ENCODE measurements at regions not wholly inside any gene's neighbourhood (a gene's known extent, or its start where the extent isn't known, plus 50 kb on each side); places are given as distances from the start of the nearest gene placed in this dataset.
"Not testable (repeated sequence)": the region's sequence is repeated elsewhere in the genome, so short reads cannot be mapped to it uniquely, and the experiment has no call there.

- ATAC-seq (replicated peaks in 1 of 2) = no peak
- Mint-ChIP-seq H3K9me3 (peaks cover 8 to 13% of the 10 kb centered on the region in 2 donors), H3K36me3 (ENCODE audit: insufficient read depth in 2 of 2) (peaks cover 9 to 22% of the 10 kb centered on the region in 2 donors), H3K4me1 (ENCODE audit: low read depth) (peaks cover 87% of the 10 kb centered on the region), H3K4me3 (peak overlapping the region in 1 of 2 donors; percentile 4), H3K27me3 (ENCODE audit: low read depth) (no peaks in the 10 kb centered on the region), H3K27ac (peak overlapping the region; percentile 99)
- no peak for DNase-seq
Observed at GRCh38 chr11:110347660-110348059, 51.2 kb upstream of the RDX start.

- H3K9me3 Mint-ChIP-seq = peaks cover 2 to 3% of the 10 kb centered on the region in 2 donors
- ATAC-seq (replicated peaks in 1 of 2) (peak; percentile 83 to 84), DNase-seq (peak; percentile 78 to 89)
- H3K27me3 Mint-ChIP-seq (ENCODE audit: low read depth) = no peaks in the 10 kb centered on the region
- peaks cover 3 to 9% of the 10 kb centered on the region in 2 donors for H3K36me3 Mint-ChIP-seq (ENCODE audit: insufficient read depth in 2 of 2)
- peak overlapping the region; percentile 60 to 88 for H3K4me3 Mint-ChIP-seq
- peak overlapping the region; percentile 99 for H3K27ac Mint-ChIP-seq
- peaks cover 73% of the 10 kb centered on the region for H3K4me1 Mint-ChIP-seq (ENCODE audit: low read depth)
Observed at GRCh38 chr11:110349138-110349996, 53.0 kb upstream of the RDX start.

DNA sequence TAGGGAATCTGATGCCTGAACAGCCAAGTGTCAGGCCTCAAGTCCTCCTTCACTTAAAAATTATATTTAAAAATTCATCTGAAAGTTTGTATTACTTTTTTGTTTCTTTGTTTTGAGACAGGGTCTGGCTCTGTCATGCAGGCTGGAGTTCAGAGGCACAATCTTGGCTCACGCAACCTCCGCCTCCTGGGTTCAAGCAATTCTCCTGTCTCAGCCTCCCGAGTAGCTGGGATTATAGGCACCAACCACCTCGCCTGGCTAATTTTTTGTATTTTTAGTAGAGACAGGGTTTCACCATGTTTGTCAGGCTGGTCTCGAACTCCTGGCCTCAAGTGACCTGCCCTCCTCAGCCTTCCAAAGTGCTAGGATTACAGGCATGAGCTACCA is 53.6 kb upstream of the RDX start:
- H3K36me3 Mint-ChIP-seq (ENCODE audit: insufficient read depth in 2 of 2); ATAC-seq (replicated peaks in 1 of 2); DNase-seq; H3K27me3 Mint-ChIP-seq (ENCODE audit: low read depth); H3K9me3 Mint-ChIP-seq: not testable (repeated sequence)
- Mint-ChIP-seq H3K27ac (peak overlapping the region; percentile 99), H3K4me1 (ENCODE audit: low read depth) (peaks cover 71% of the 10 kb centered on the region), H3K4me3 (peak overlapping the region; percentile 60 to 69)

GRCh38 chr11:110355011-110355744 is 58.8 kb upstream of the RDX start:
- peak in 1 of 2 donors; percentile 42 for ATAC-seq (replicated peaks in 1 of 2)
- Mint-ChIP-seq H3K4me3 (peak overlapping the region in 1 of 2 donors; percentile 6), H3K36me3 (ENCODE audit: insufficient read depth in 2 of 2) (peaks cover 0 to 2% of the 10 kb centered on the region in 2 donors), H3K27ac (no peak overlapping the region), H3K4me1 (ENCODE audit: low read depth) (peaks cover 45% of the 10 kb centered on the region), H3K27me3 (ENCODE audit: low read depth) (no peaks in the 10 kb centered on the region), H3K9me3 (peaks cover 0 to 3% of the 10 kb centered on the region in 2 donors)
- DNase-seq = no peak

GRCh38 chr11:110356762-110357671 is 60.6 kb upstream of the RDX start:
- DNase-seq (peak in 1 of 2 donors; percentile 13), ATAC-seq (replicated peaks in 1 of 2) (peak; percentile 84 to 86)
- peak overlapping the region; percentile 4 to 51 for H3K4me3 Mint-ChIP-seq
- H3K4me1 Mint-ChIP-seq (ENCODE audit: low read depth) = peaks cover 28% of the 10 kb centered on the region
- H3K36me3 Mint-ChIP-seq (ENCODE audit: insufficient read depth in 2 of 2) = peaks cover 0 to under 1% of the 10 kb centered on the region in 2 donors
- H3K27me3 Mint-ChIP-seq (ENCODE audit: low read depth) = no peaks in the 10 kb centered on the region
- H3K9me3 Mint-ChIP-seq = peaks cover 0 to 3% of the 10 kb centered on the region in 2 donors
- no peak overlapping the region for H3K27ac Mint-ChIP-seq

DNA sequence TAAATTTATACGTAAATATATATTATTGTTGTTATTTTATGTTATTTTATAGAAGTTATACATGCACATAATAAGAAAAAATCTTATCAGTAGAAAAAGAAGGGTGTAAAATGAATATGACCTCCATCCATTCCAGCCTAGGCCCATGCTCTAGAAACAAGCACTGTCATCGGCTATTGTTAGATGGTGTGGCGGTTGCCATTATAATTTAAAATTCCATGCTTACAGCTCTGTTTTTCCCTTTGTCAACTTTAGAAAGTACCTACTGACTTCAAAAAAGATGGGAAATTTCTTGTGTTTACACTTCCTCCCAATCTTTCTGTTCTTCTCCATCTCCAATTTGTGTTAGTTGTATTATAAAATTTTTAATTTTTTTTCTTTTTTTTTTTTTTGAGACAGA is 61.9 kb upstream of the RDX start:
- Mint-ChIP-seq H3K36me3 (ENCODE audit: insufficient read depth in 2 of 2) (no peaks in the 10 kb centered on the region), H3K9me3 (peaks cover 0 to 3% of the 10 kb centered on the region in 2 donors), H3K4me3 (no peak overlapping the region), H3K27ac (no peak overlapping the region), H3K4me1 (ENCODE audit: low read depth) (peaks cover 36% of the 10 kb centered on the region), H3K27me3 (ENCODE audit: low read depth) (peaks cover 2% of the 10 kb centered on the region)
- DNase-seq (no peak), ATAC-seq (replicated peaks in 1 of 2) (no peak)

GRCh38 chr11:110360781-110361408 is 64.5 kb upstream of the RDX start:
- H3K27ac Mint-ChIP-seq; DNase-seq; H3K27me3 Mint-ChIP-seq (ENCODE audit: low read depth); ATAC-seq (replicated peaks in 1 of 2); H3K36me3 Mint-ChIP-seq (ENCODE audit: insufficient read depth in 2 of 2); H3K9me3 Mint-ChIP-seq; H3K4me3 Mint-ChIP-seq: not testable (repeated sequence)
- peaks cover 29% of the 10 kb centered on the region for H3K4me1 Mint-ChIP-seq (ENCODE audit: low read depth)

DNA sequence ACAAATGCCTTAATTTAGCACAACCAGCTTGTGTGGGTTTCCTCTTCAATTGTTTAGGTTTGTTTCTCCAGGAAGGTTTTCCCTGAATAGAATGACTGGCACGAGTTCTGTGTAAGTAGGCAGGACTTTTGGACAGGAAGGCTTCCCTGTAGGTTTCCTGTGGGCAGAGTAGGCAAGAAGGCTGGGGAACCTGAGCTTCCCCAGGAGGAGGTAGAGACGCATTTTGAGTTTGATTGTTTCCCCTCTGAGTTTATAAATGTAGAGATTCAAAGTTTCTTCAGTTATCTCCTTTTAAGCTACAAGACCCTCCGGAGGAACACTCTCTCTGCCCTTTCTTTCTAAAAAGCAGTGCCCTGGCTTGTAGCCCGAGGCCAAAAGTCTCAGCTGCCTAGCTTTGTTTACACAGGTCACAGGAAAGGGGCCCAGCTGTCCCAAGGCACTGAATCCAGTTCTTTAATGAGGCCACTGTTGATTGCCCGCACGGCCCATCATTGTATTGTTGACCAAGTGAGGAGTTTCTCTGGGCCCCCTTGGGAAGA is 66.6 kb upstream of the RDX start:
- Mint-ChIP-seq H3K36me3 (ENCODE audit: insufficient read depth in 2 of 2) (no peaks in the 10 kb centered on the region), H3K27me3 (ENCODE audit: low read depth) (peaks cover 4% of the 10 kb centered on the region), H3K27ac (peak overlapping the region; percentile 11), H3K9me3 (peaks cover 1 to 4% of the 10 kb centered on the region in 2 donors), H3K4me1 (ENCODE audit: low read depth) (peaks cover 15% of the 10 kb centered on the region), H3K4me3 (no peak overlapping the region)
- ATAC-seq (replicated peaks in 1 of 2) (no peak), DNase-seq (no peak)

GRCh38 chr11:110366291-110366690 is 63.5 kb upstream of the FDX1 start:
- DNase-seq (no peak), ATAC-seq (replicated peaks in 1 of 2) (no peak)
- Mint-ChIP-seq H3K27ac (no peak overlapping the region), H3K4me1 (ENCODE audit: low read depth) (peaks cover 18% of the 10 kb centered on the region), H3K4me3 (no peak overlapping the region), H3K27me3 (ENCODE audit: low read depth) (peaks cover 5% of the 10 kb centered on the region), H3K9me3 (peaks cover 1% of the 10 kb centered on the region in 2 donors), H3K36me3 (ENCODE audit: insufficient read depth in 2 of 2) (no peaks in the 10 kb centered on the region)

- H3K9me3 Mint-ChIP-seq = peaks cover 1% of the 10 kb centered on the region in 2 donors
- peaks cover 28% of the 10 kb centered on the region for H3K4me1 Mint-ChIP-seq (ENCODE audit: low read depth)
- H3K27me3 Mint-ChIP-seq (ENCODE audit: low read depth) = peaks cover 11% of the 10 kb centered on the region
- ATAC-seq (replicated peaks in 1 of 2) = no peak
- H3K27ac Mint-ChIP-seq = no peak overlapping the region
- no peaks in the 10 kb centered on the region for H3K36me3 Mint-ChIP-seq (ENCODE audit: insufficient read depth in 2 of 2)
- no peak for DNase-seq
- H3K4me3 Mint-ChIP-seq = no peak overlapping the region
Observed at GRCh38 chr11:110367571-110367970, 62.2 kb upstream of the FDX1 start.

DNA sequence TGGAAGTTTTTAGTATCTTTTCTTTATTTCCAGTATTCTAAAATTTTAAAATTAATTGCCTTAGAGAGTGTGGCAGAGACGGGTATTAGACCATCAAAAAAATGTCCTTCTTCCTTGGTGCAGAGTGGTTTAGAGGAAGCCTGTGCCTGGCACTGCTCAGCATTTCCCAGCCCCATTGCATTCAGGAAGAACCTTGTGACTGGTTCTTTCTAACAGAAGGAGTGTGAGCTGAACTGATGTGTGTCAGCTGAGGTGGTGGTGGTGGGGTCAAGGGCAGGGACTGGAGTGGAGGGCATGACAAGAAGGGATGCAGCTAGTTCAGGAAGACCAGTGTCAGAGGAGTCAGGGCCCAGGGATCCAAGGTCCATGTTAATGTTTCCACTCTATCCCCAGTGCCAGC is 58.7 kb upstream of the FDX1 start:
- H3K4me1 Mint-ChIP-seq (ENCODE audit: low read depth) = peaks cover 41% of the 10 kb centered on the region
- DNase-seq (no peak), ATAC-seq (replicated peaks in 1 of 2) (no peak)
- H3K36me3 Mint-ChIP-seq (ENCODE audit: insufficient read depth in 2 of 2) = no peaks in the 10 kb centered on the region
- H3K27ac Mint-ChIP-seq = no peak overlapping the region
- H3K9me3 Mint-ChIP-seq = peaks cover 1% of the 10 kb centered on the region in 2 donors
- H3K4me3 Mint-ChIP-seq = no peak overlapping the region
- peaks cover 22% of the 10 kb centered on the region for H3K27me3 Mint-ChIP-seq (ENCODE audit: low read depth)

GRCh38 chr11:110373051-110373702 is 56.6 kb upstream of the FDX1 start:
- H3K4me1 Mint-ChIP-seq (ENCODE audit: low read depth) = peaks cover 47% of the 10 kb centered on the region
- H3K27me3 Mint-ChIP-seq (ENCODE audit: low read depth) = peaks cover 29% of the 10 kb centered on the region
- ATAC-seq (replicated peaks in 1 of 2) (peak; percentile 92 to 94), DNase-seq (peak; percentile 31 to 38)
- no peaks in the 10 kb centered on the region for H3K9me3 Mint-ChIP-seq
- no peak overlapping the region for H3K27ac Mint-ChIP-seq
- no peaks in the 10 kb centered on the region for H3K36me3 Mint-ChIP-seq (ENCODE audit: insufficient read depth in 2 of 2)
- peak overlapping the region; percentile 15 to 48 for H3K4me3 Mint-ChIP-seq

All from activated T-cell treated with anti-CD3 and anti-CD28 coated beads, Interleukin-2, amount 50 U/mL, for 72 hours (primary cell).